Loucy (cell line): ENCODE measurements at regions not wholly inside any gene's neighbourhood (a gene's known extent, or its start where the extent isn't known, plus 50 kb on each side); places are given as distances from the start of the nearest gene placed in this dataset.

ENCODE experiments used
- H2AFZ ChIP-seq: fragments of 200-600 bp; sonication (generic); 2 replicates; pipeline ENCODE4 v1.6.0; 2016; ENCODE audit warnings: antibody characterized with exemption, mild to moderate bottlenecking, low read length, moderate library complexity
- H3F3A ChIP-seq: fragments of 200-600 bp; 2 replicates; pipeline ENCODE4 v1.6.0; 2016; ENCODE audit warnings: antibody characterized with exemption, low read depth, mild to moderate bottlenecking
- H3K27me3 ChIP-seq: fragments of 200-600 bp; sonication (generic); 2 replicates; pipeline ENCODE4 v1.6.1; 2014; ENCODE audit warnings: low read length, mild to moderate bottlenecking; ENCODE audit not compliant: insufficient read depth, poor library complexity, severe bottlenecking
- H3K36me3 ChIP-seq: fragments of 200-600 bp; sonication (generic); 2 replicates; pipeline ENCODE4 v1.6.1; 2016; ENCODE audit warnings: low read length; ENCODE audit not compliant: insufficient read depth
- H3K4me1 ChIP-seq: fragments of 200-600 bp; sonication (generic); 2 replicates; pipeline ENCODE4 v1.5.1; 2014; ENCODE audit warnings: low read length, mild to moderate bottlenecking; ENCODE audit not compliant: insufficient read depth, poor library complexity, severe bottlenecking
- H3K4me2 ChIP-seq: fragments of 200-600 bp; sonication (generic); 2 replicates; pipeline ENCODE4 v1.6.0; 2014; ENCODE audit warnings: antibody characterized with exemption, low read length, low read depth, mild to moderate bottlenecking; ENCODE audit not compliant: poor library complexity, severe bottlenecking
- H3K4me3 ChIP-seq: fragments of 200-600 bp; sonication (generic); 2 replicates; pipeline ENCODE4 v1.5.1; 2014; ENCODE audit warnings: low read length, mild to moderate bottlenecking, mixed read lengths; ENCODE audit not compliant: poor library complexity, severe bottlenecking
- H3K79me2 ChIP-seq: fragments of 200-600 bp; sonication (generic); 2 replicates; pipeline ENCODE4 v1.6.1; 2014; ENCODE audit warnings: low read length; ENCODE audit not compliant: insufficient read depth
- H3K9ac ChIP-seq: fragments of 200-600 bp; sonication (generic); 2 replicates; pipeline ENCODE4 v1.6.0; 2014; ENCODE audit warnings: mild to moderate bottlenecking, low read depth, low read length, moderate library complexity; ENCODE audit not compliant: poor library complexity, severe bottlenecking
- H3K9me2 ChIP-seq: fragments of 200-600 bp; sonication (generic); replicated peaks from 2 replicates; pipeline ENCODE4 v1.6.1; 2016; ENCODE audit warnings: low read depth, low read length, mixed read lengths
- H3K9me3 ChIP-seq: fragments of 200-600 bp; sonication (generic); 2 replicates; pipeline ENCODE4 v1.6.1; 2014; ENCODE audit warnings: mild to moderate bottlenecking, antibody characterized with exemption, low read length, low read depth; ENCODE audit not compliant: insufficient read depth
- H4K20me1 ChIP-seq: fragments of 200-600 bp; sonication (generic); 2 replicates; pipeline ENCODE4 v1.6.0; 2014; ENCODE audit warnings: antibody characterized with exemption, low read length, mild to moderate bottlenecking; ENCODE audit not compliant: insufficient read depth, poor library complexity, severe bottlenecking
- EZH2phosphoT487 ChIP-seq: fragments of 200-600 bp; IDR thresholded peaks from 2 replicates; pipeline ENCODE4 v1.6.1; 2018; ENCODE audit warnings: antibody characterized with exemption, mild to moderate bottlenecking, moderate library complexity, borderline replicate concordance
- TF ChIP-seq, protein P1 (sequence below): fragments of 200-600 bp; sonication (generic); conservative IDR thresholded peaks from 2 replicates; pipeline ENCODE4 v1.5.1; 2014; ENCODE audit warnings: mild to moderate bottlenecking, antibody characterized with exemption, low read length

DNA sequence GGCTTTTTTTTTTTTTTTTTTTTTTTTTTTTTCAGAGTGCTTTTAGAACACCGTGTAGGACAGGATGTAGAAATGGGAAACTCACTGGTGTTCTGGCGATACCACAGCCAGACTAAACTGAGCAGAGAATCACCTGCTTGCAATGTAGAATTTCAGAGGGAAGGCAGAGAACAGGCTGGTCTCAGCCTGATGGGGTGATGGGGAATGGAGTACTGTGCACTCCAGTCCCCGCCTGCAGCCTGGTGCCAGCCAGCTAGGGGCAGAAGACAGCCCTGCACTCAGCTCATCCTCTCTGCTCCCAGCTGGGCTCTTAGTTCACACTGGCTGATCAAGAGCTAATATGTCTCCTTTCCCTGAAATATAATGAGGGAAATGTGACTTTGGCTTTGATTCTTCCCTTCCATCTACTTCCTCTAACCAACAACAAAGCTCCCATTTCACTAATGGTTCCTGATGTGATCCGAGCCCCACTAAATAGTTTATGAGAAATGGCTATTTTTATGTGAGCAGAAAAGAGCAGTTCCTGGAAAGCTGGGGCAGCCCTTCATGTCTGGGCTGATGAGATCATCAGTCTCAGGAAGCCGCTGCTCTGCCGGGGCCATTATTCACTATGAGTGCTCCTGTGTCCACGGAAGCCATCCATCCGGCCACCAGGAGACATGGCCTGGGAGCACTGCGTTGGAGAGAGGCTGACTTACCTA, 209.7 kb downstream of the GADD45G start:
- no peaks in the 10 kb centered on the region for H3K27me3 ChIP-seq

DNA sequence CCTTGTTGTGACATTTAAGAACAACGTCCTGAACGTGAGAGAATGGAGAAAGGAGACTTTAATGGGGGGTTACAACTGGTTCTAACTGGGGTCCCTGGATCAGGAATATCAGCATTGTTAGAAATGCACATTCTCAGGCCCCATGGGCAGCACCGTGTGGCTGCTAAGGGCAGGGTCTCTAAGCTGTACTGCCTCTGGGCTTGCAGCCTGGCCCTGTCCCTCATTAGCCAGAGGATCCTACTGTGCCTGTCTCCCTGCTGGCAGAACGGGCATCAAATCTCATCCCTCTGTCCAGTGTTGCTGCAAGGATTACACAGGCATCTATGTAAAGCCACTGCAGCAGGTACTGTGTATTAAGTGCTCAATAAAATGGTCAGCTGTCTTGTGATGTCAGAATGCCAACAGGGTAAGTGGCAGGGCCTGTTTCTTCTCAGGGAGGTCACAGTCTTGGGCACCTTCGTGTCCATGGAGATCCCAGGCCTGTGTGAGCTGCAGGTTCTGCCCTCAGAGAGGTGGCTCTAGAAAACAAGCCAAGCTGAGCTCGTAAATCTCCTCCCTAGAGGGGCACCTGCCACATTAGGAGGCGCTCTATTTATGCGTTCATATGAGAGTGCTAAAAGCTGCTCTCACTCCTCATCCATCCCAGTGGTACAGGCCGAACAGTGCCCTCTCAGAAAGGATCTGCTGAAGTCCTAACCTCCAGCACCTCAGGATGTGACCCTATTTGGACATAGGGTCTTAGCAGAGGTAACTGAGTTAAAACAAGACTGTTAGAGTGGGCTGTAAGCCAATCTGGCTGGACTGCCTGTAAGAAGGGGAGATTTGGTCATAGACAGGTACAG, 210.5 kb downstream of the GADD45G start:
- no peaks in the 10 kb centered on the region for H3K9me3 ChIP-seq
- H4K20me1 ChIP-seq: no peaks in the 10 kb centered on the region
- H3K9me2 ChIP-seq: no peaks in the 10 kb centered on the region
- H3K4me3 ChIP-seq: no peak overlapping the region
- no peaks in the 10 kb centered on the region for H3F3A ChIP-seq
- no peaks in the 10 kb centered on the region for H3K4me1 ChIP-seq
- H3K36me3 ChIP-seq: no peaks in the 10 kb centered on the region
- no peak overlapping the region for H3K9ac ChIP-seq
- TF ChIP-seq EZH2phosphoT487: no peak
- TF ChIP-seq, protein P1, sequence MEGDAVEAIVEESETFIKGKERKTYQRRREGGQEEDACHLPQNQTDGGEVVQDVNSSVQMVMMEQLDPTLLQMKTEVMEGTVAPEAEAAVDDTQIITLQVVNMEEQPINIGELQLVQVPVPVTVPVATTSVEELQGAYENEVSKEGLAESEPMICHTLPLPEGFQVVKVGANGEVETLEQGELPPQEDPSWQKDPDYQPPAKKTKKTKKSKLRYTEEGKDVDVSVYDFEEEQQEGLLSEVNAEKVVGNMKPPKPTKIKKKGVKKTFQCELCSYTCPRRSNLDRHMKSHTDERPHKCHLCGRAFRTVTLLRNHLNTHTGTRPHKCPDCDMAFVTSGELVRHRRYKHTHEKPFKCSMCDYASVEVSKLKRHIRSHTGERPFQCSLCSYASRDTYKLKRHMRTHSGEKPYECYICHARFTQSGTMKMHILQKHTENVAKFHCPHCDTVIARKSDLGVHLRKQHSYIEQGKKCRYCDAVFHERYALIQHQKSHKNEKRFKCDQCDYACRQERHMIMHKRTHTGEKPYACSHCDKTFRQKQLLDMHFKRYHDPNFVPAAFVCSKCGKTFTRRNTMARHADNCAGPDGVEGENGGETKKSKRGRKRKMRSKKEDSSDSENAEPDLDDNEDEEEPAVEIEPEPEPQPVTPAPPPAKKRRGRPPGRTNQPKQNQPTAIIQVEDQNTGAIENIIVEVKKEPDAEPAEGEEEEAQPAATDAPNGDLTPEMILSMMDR: no peak
- no peaks in the 10 kb centered on the region for H3K79me2 ChIP-seq
- H3K27me3 ChIP-seq: no peaks in the 10 kb centered on the region
- H3K4me2 ChIP-seq: no peak overlapping the region
- H2AFZ ChIP-seq: no peak overlapping the region

More for the DNA sequence above, 209.7 kb downstream of the GADD45G start:
- Histone ChIP-seq H3K36me3 (no peaks in the 10 kb centered on the region), H3K4me1 (no peaks in the 10 kb centered on the region), H3K9ac (no peak overlapping the region), H3K4me3 (no peak overlapping the region), H4K20me1 (no peaks in the 10 kb centered on the region), H3K9me3 (no peaks in the 10 kb centered on the region), H2AFZ (no peak overlapping the region), H3K4me2 (no peak overlapping the region), H3K9me2 (no peaks in the 10 kb centered on the region), H3F3A (no peaks in the 10 kb centered on the region), H3K79me2 (no peaks in the 10 kb centered on the region)
- TF ChIP-seq EZH2phosphoT487: no peak
- TF ChIP-seq, protein P1: no peak

DNA sequence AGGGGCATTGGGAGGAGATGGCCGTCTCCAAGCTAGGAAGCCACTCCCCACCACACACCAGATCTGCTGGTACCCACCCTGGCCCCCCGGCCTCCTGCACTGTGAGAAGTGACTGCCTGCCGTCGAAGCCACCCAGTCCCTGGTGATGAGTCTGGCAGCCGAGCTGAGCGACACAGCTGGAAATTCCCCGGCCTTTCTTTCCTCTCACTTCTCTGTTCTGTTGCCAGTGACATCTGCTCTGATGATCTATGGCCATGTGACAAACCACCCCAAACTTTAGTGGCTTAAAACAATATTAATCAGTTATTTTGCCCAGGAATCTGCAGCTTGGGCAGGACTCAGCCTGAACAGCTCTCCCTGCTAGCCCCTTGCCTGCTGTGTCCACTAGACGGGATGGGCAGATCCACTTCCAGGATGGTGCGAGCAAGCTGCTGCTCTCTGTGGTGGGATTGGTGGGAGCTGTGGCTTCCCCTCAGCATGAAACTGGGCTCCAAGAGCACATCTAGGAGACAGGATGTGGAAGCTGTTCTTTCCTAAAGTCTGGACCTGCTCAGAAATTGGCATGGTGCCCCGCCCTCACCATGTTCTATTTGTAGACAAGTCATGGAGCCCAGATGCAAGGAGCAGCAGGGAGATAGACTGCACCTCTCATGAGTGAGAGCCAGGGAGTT, 211.2 kb downstream of the GADD45G start:
- TF ChIP-seq, protein P1: no peak
- TF ChIP-seq EZH2phosphoT487: no peak
- Histone ChIP-seq H3K27me3 (no peaks in the 10 kb centered on the region), H3K4me1 (no peaks in the 10 kb centered on the region), H2AFZ (no peak overlapping the region), H3K9me3 (no peaks in the 10 kb centered on the region), H4K20me1 (no peaks in the 10 kb centered on the region), H3K9me2 (no peaks in the 10 kb centered on the region), H3K36me3 (no peaks in the 10 kb centered on the region), H3F3A (no peaks in the 10 kb centered on the region), H3K4me3 (no peak overlapping the region), H3K9ac (no peak overlapping the region), H3K4me2 (no peak overlapping the region), H3K79me2 (no peaks in the 10 kb centered on the region)
